CD4-positive, alpha-beta T cell treated with Interleukin-1 beta for 1 hour (primary cell): ENCODE measurements at regions not wholly inside any gene's neighbourhood (a gene's known extent, or its start where the extent isn't known, plus 50 kb on each side); places are given as distances from the start of the nearest gene placed in this dataset.
"Not testable (repeated sequence)": the region's sequence is repeated elsewhere in the genome, so short reads cannot be mapped to it uniquely, and the experiment has no call there.

ENCODE experiments used
- DNase-seq, 2 donors: peaks; one replicate each; pipeline ENCODE4 v3.0.0-alpha.2; 2020 to 2022

- DNase-seq = no peak
Measured at GRCh38 chr15:53116169-53116568, 326.0 kb upstream of the ONECUT1 start.

- no peak for DNase-seq
Measured at GRCh38 chr15:53115563-53115962, 325.4 kb upstream of the ONECUT1 start.

- DNase-seq = no peak
Measured at GRCh38 chr15:53114960-53115359, 324.8 kb upstream of the ONECUT1 start.

GRCh38 chr15:53110999-53111398, 320.9 kb upstream of the ONECUT1 start:
- DNase-seq = no peak

- no peak for DNase-seq
Measured at GRCh38 chr15:53108319-53108718, 318.2 kb upstream of the ONECUT1 start.

- DNase-seq = no peak
Measured at GRCh38 chr15:53107855-53108254, 317.7 kb upstream of the ONECUT1 start.

- no peak for DNase-seq
Measured at GRCh38 chr15:53106505-53107286, 316.6 kb upstream of the ONECUT1 start.

GRCh38 chr15:53102483-53102882, 312.3 kb upstream of the ONECUT1 start:
- DNase-seq = no peak

GRCh38 chr15:53080484-53080883, 290.3 kb upstream of the ONECUT1 start:
- no peak for DNase-seq

- DNase-seq = no peak
Measured at GRCh38 chr15:53074221-53074620, 284.1 kb upstream of the ONECUT1 start.

GRCh38 chr15:53072077-53072476, 281.9 kb upstream of the ONECUT1 start:
- peak in 1 of 2 donors; percentile 0 for DNase-seq

- no peak for DNase-seq
Measured at GRCh38 chr15:53068636-53069035, 278.5 kb upstream of the ONECUT1 start.

GRCh38 chr15:53059273-53060043, 269.3 kb upstream of the ONECUT1 start:
- no peak for DNase-seq

- DNase-seq = no peak
Measured at GRCh38 chr15:53046153-53046790, 256.1 kb upstream of the ONECUT1 start.

GRCh38 chr15:53038655-53038941, 248.5 kb upstream of the ONECUT1 start:
- no peak for DNase-seq

GRCh38 chr15:53037904-53038654, 247.9 kb upstream of the ONECUT1 start:
- DNase-seq = no peak

GRCh38 chr15:53036641-53037040, 246.5 kb upstream of the ONECUT1 start:
- DNase-seq = no peak

- no peak for DNase-seq
Measured at GRCh38 chr15:53034767-53035245, 244.7 kb upstream of the ONECUT1 start.

- DNase-seq = no peak
Measured at GRCh38 chr15:53033709-53034108, 243.6 kb upstream of the ONECUT1 start.

- DNase-seq = no peak
Measured at GRCh38 chr15:53031469-53031868, 241.3 kb upstream of the ONECUT1 start.

GRCh38 chr15:53022788-53023187, 232.7 kb upstream of the ONECUT1 start:
- DNase-seq = no peak

GRCh38 chr15:53013329-53013728, 223.2 kb upstream of the ONECUT1 start:
- no peak for DNase-seq

GRCh38 chr15:53011779-53012178, 221.6 kb upstream of the ONECUT1 start:
- DNase-seq = not testable (repeated sequence)
